HepG2 (cell line): ENCODE measurements at regions not wholly inside any gene's neighbourhood (a gene's known extent, or its start where the extent isn't known, plus 50 kb on each side); places are given as distances from the start of the nearest gene placed in this dataset.

Experiments used
- ATAC-seq: fragments of 200-7000 bp; cut with Tn5 transposase; 3 replicates; pipeline ENCODE4 v1.9.1; 2020; ENCODE audit warnings: mild to moderate bottlenecking, moderate library complexity
- BruUV-seq: library from RNA; stranded (reverse); fragments of 400-500 nt; replicated peaks from 2 replicates; lab custom pipeline; 2021; lab: Mats Ljungman, UMichigan
- CTCF ChIA-PET: fragments of 300-600 bp; formaldehyde crosslinking; extraction: SDS; loops from one replicate; lab custom pipeline; 2021; ENCODE audit warnings: low total read pairs, inconsistent platforms, low intra/inter-chr PET ratio; lab: Yijun Ruan, JAX
- POLR2A ChIA-PET: fragments of 350-600 bp; sonication (Branson Sonifier 250); formaldehyde crosslinking; loops from one replicate; lab custom pipeline; 2020; ENCODE audit warnings: antibody characterized with exemption, inconsistent platforms; lab: Yijun Ruan, JAX
- DNase-seq: peaks from one replicate; pipeline ENCODE4 v3.0.0-alpha.2; 2015; ENCODE audit warnings: low spot score
- FAIRE-seq: peaks from 3 replicates; lab custom pipeline; 2011; peaks lifted over from hg19 to GRCh38; lab: Jason Lieb, UNC
- H2AFZ ChIP-seq: one replicate; pipeline ENCODE4 v1.6.1; 2011; ENCODE audit warnings: low read length, inconsistent platforms
- H3K27ac ChIP-seq: fragments of 300-600 bp; 3 replicates; pipeline ENCODE4 v1.8.0; 2011; ENCODE audit warnings: mixed run types, mild to moderate bottlenecking, mixed read lengths, low read length, inconsistent platforms; ENCODE audit not compliant: insufficient read depth; ENCODE audit errors: extremely low read length
- H3K27me3 ChIP-seq, 2 experiments: fragments of 200-600 bp in 1 of 2; 2 replicates in 1 of 2; 3 replicates in 1 of 2; pipeline versions ENCODE4 v1.6.0 to v1.8.0; 2011; ENCODE audit warnings: low read length in 2 of 2, mild to moderate bottlenecking in 2 of 2, moderate library complexity in 2 of 2, inconsistent platforms in 1 of 2; ENCODE audit not compliant: insufficient read depth in 2 of 2, control insufficient read depth in 1 of 2
- H3K36me3 ChIP-seq, 2 experiments: fragments of 200-600 bp in 1 of 2; replicated peaks in 1 of 2; 2 replicates in 1 of 2; 3 replicates in 1 of 2; pipeline versions ENCODE4 v1.5.1 to v1.8.0; 2011; ENCODE audit warnings: low read length in 2 of 2, inconsistent platforms in 1 of 2; ENCODE audit not compliant: insufficient read depth in 2 of 2, control insufficient read depth in 1 of 2
- H3K4me1 ChIP-seq: 2 replicates; pipeline ENCODE4 v1.5.1; 2012; ENCODE audit warnings: low read length, inconsistent platforms; ENCODE audit not compliant: insufficient read depth
- H3K4me2 ChIP-seq: 2 replicates; pipeline ENCODE4 v1.6.0; 2011; ENCODE audit warnings: low read depth, low read length, inconsistent platforms
- H3K4me3 ChIP-seq, 3 experiments: fragments of 200-600 bp in 1 of 3; sonication (generic), shearing (Covaris generic) in 1 of 3; replicated peaks in 1 of 3; 2 replicates each; pipeline ENCODE4 v1.5.1; 2011 to 2016; ENCODE audit warnings: low read length in 3 of 3, inconsistent platforms in 2 of 3, low read depth in 2 of 3, mild to moderate bottlenecking in 2 of 3, control low read depth in 1 of 3, mixed read lengths in 1 of 3; ENCODE audit not compliant: insufficient read depth in 1 of 3
- H3K79me2 ChIP-seq: one replicate; pipeline ENCODE4 v1.6.1; 2011; ENCODE audit warnings: low read length, inconsistent platforms; ENCODE audit not compliant: insufficient read depth
- H3K9ac ChIP-seq: 2 replicates; pipeline ENCODE4 v1.6.0; 2011; ENCODE audit warnings: mild to moderate bottlenecking, low read depth, low read length, inconsistent platforms; ENCODE audit not compliant: insufficient read depth
- H3K9me3 ChIP-seq: 2 replicates; pipeline ENCODE4 v1.5.1; 2012; ENCODE audit warnings: mild to moderate bottlenecking, low read length
- H4K20me1 ChIP-seq: 2 replicates; pipeline ENCODE4 v1.6.0; 2011; ENCODE audit warnings: inconsistent platforms, mild to moderate bottlenecking, low read length, moderate library complexity; ENCODE audit not compliant: insufficient read depth
- ATF7 ChIP-seq, 2 experiments: fragments of 450-650 bp in 1 of 2; sonication (generic) in 1 of 2; formaldehyde crosslinking in 1 of 2; IDR thresholded peaks; 2 replicates each; pipeline versions ENCODE4 v1.4.0 to v1.6.1; 2016 to 2020; ENCODE audit warnings: antibody characterized with exemption in 1 of 2, mild to moderate bottlenecking in 1 of 2, missing genetic modification reagents in 1 of 2
- CREB1 ChIP-seq, 2 experiments: fragments of 450-650 bp in 1 of 2; IDR thresholded peaks; 2 replicates each; pipeline ENCODE4 v1.6.1; 2016 to 2017; ENCODE audit warnings: control low read depth in 1 of 2, mild to moderate bottlenecking in 1 of 2, missing compliant biosample characterization in 1 of 2, missing genetic modification characterization in 1 of 2
- FOXP1 ChIP-seq, 2 experiments: fragments of 450-650 bp in 1 of 2; IDR thresholded peaks; 2 replicates each; pipeline ENCODE4 v1.6.1; 2017 to 2018; ENCODE audit warnings: antibody characterized with exemption in 1 of 2
- PHF21A ChIP-seq: sonication (generic); formaldehyde crosslinking; IDR thresholded peaks from 2 replicates; pipeline ENCODE4 v1.5.0; 2020; ENCODE audit warnings: mild to moderate bottlenecking, missing genetic modification reagents
- ZSCAN20 ChIP-seq: sonication (generic); formaldehyde crosslinking; IDR thresholded peaks from 2 replicates; pipeline ENCODE4 v1.4.0; 2020; ENCODE audit warnings: missing genetic modification reagents, mild to moderate bottlenecking, borderline replicate concordance
- WGBS: methylation state at CpG from one replicate; pipeline ENCODE4 v1.1.6; 2017; ENCODE audit warnings: low lambda C conversion rate; 5-methylcytosine and 5-hydroxymethylcytosine counted together
- in situ Hi-C: cut with HindIII; loops from 2 replicates; pipeline ENCODE4 v1.10.0; 2017; ENCODE audit warnings: low pct_unique_long_range_greater_than_20kb; ENCODE audit not compliant: extremely low pct_ligation_motif_present
- intact Hi-C: fragments of 100-400 bp; cut with micrococcal nuclease; formaldehyde crosslinking; loops from one replicate; pipeline ENCODE4 v1.10.0; 2022; ENCODE audit not compliant: unreplicated experiment
- TF ChIP-seq, protein P1 (sequence below): sonication (generic); formaldehyde crosslinking; IDR thresholded peaks from 2 replicates; pipeline ENCODE4 v1.5.1; 2020; ENCODE audit warnings: mild to moderate bottlenecking, missing genetic modification reagents, borderline replicate concordance

DNA sequence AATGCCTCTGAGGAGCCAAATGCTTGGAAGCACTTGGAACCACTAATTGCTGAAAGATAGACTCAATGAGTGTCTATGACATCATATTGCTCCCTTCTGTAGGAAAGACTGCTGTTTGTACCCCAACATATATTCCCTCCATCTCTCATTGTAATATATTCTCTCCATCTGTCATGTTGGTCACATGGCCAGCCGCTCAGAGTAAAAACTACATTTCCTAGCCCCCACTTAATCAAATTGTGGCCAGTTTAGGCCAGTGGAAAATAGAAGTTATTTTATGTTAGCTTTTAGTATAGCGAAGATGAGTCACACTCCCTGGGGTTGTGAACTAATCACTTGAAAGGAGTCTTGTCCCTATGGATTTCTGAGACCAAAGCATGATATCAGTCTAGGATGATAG, 160.2 kb downstream of the HNMT start:
- FAIRE-seq, result no peak
- no peak overlapping the region for H3K4me2 ChIP-seq
- H3K27ac ChIP-seq, result no peak overlapping the region
- no peaks in the 10 kb centered on the region for H3K9me3 ChIP-seq
- no TSS peak for BruUV-seq
- H4K20me1 ChIP-seq, result no peaks in the 10 kb centered on the region
- POLR2A ChIA-PET, result no interaction called here
- TF ChIP-seq FOXP1 (IDR thresholded peaks at IDR 0.05), result no peak
- no peak for TF ChIP-seq FOXP1 (CRISPR knock-in tag; IDR thresholded peaks at IDR 0.05)
- no peak for TF ChIP-seq PHF21A
- TF ChIP-seq ZSCAN20 (CRISPR knock-in tag), result no peak
- peak; percentile 29; the same call in 1 of the 2 replicates for TF ChIP-seq ATF7 (IDR thresholded peaks at IDR 0.05)
- no peak for TF ChIP-seq ATF7 (CRISPR knock-in tag; IDR thresholded peaks at IDR 0.05)
- TF ChIP-seq, protein P1, sequence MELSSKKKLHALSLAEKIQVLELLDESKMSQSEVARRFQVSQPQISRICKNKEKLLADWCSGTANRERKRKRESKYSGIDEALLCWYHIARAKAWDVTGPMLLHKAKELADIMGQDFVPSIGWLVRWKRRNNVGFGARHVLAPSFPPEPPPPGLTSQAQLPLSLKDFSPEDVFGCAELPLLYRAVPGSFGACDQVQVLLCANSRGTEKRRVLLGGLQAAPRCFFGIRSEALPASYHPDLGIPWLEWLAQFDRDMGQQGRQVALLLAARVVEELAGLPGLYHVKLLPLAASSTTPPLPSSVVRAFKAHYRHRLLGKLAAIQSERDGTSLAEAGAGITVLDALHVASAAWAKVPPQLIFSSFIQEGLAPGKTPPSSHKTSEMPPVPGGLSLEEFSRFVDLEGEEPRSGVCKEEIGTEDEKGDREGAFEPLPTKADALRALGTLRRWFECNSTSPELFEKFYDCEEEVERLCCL, result no peak
- peak; percentile 44; the same call in 1 of the 2 replicates for TF ChIP-seq CREB1 (IDR thresholded peaks at IDR 0.05)
- TF ChIP-seq CREB1 (CRISPR knock-in tag; IDR thresholded peaks at IDR 0.05), result no peak
- TF ChIP-seq, all 625 proteins: peak for 2
- no peak overlapping the region for H2AFZ ChIP-seq
- H3K79me2 ChIP-seq, result no peaks in the 10 kb centered on the region
- CTCF ChIA-PET, result no interaction called here
- DNase-seq (no peak), ATAC-seq (no peak)
- 96% methylated on average over 2 of the region's 2 CpGs for WGBS
- in situ Hi-C loops, result no loop called here
- H3K27me3 ChIP-seq, result no peaks in the 10 kb centered on the region
- no peak overlapping the region for H3K4me3 ChIP-seq
- no peaks in the 10 kb centered on the region for H3K36me3 ChIP-seq
- H3K9ac ChIP-seq, result no peak overlapping the region
- intact Hi-C loops, result no loop called here
- H3K4me1 ChIP-seq, result peaks cover 11% of the 10 kb centered on the region
